Smooth muscle cell (in vitro differentiated cells): ENCODE measurements at regions not wholly inside any gene's neighbourhood (a gene's known extent, or its start where the extent isn't known, plus 50 kb on each side); places are given as distances from the start of the nearest gene placed in this dataset.

Source experiments
- DNase-seq: peaks from one replicate; lab custom pipeline; 2025; ENCODE audit not compliant: unreplicated experiment; lab: John Stamatoyannopoulos, UW
- H2AFZ ChIP-seq: fragments of 200-600 bp; sonication (generic); 2 replicates; pipeline ENCODE4 v1.6.0; 2016; ENCODE audit warnings: antibody characterized with exemption, low read depth, mild to moderate bottlenecking
- H3F3A ChIP-seq: fragments of 200-600 bp; sonication (generic); 2 replicates; pipeline ENCODE4 v1.6.0; 2017; ENCODE audit warnings: antibody characterized with exemption, low read depth
- H3K27ac ChIP-seq: fragments of 200-600 bp; sonication (generic); 2 replicates; pipeline ENCODE4 v1.5.1; 2016; ENCODE audit warnings: low read depth, mild to moderate bottlenecking
- H3K27me3 ChIP-seq: fragments of 200-600 bp; sonication (generic); 2 replicates; pipeline ENCODE4 v1.6.1; 2016; ENCODE audit warnings: low read depth, mild to moderate bottlenecking
- H3K36me3 ChIP-seq: fragments of 200-600 bp; sonication (generic); 2 replicates; pipeline ENCODE4 v1.5.1; 2016; ENCODE audit warnings: low read depth
- H3K4me1 ChIP-seq: fragments of 200-600 bp; sonication (generic); 2 replicates; pipeline ENCODE4 v1.5.1; 2016; ENCODE audit warnings: low read depth
- H3K4me2 ChIP-seq: fragments of 200-600 bp; sonication (generic); 2 replicates; pipeline ENCODE4 v1.6.0; 2016; ENCODE audit warnings: mild to moderate bottlenecking
- H3K4me3 ChIP-seq: fragments of 200-600 bp; sonication (generic); 2 replicates; pipeline ENCODE4 v1.5.1; 2016; ENCODE audit warnings: mild to moderate bottlenecking
- H3K79me2 ChIP-seq: fragments of 200-600 bp; sonication (generic); 2 replicates; pipeline ENCODE4 v1.6.0; 2016; ENCODE audit warnings: low read depth, mild to moderate bottlenecking
- H3K9ac ChIP-seq: fragments of 200-600 bp; sonication (generic); 2 replicates; pipeline ENCODE4 v1.6.0; 2016; ENCODE audit warnings: low read depth
- H3K9me3 ChIP-seq: fragments of 200-600 bp; sonication (generic); replicated peaks from 2 replicates; pipeline ENCODE4 v1.5.1; 2016; ENCODE audit warnings: low read depth
- H4K20me1 ChIP-seq: fragments of 200-600 bp; sonication (generic); 2 replicates; pipeline ENCODE4 v1.6.0; 2016; ENCODE audit warnings: low read depth
- CTCF ChIP-seq: fragments of 200-600 bp; sonication (generic); IDR thresholded peaks from 2 replicates; pipeline ENCODE4 v1.5.1; 2017; ENCODE audit warnings: borderline replicate concordance, mild to moderate bottlenecking, antibody characterized with exemption; ENCODE audit not compliant: insufficient read depth, poor library complexity, severe bottlenecking
- WGBS: methylation state at CpG from one replicate; pipeline ENCODE4 v1.1.7; 2016; ENCODE audit warnings: low lambda C conversion rate; 5-methylcytosine and 5-hydroxymethylcytosine counted together

GRCh38 chrX:25531096-25531495 is 515.3 kb upstream of the ARX start:
- no peak overlapping the region for H3K4me3 ChIP-seq
- H3K27me3 ChIP-seq: no peaks in the 10 kb centered on the region
- no peak overlapping the region for H3K4me2 ChIP-seq
- H3K4me1 ChIP-seq: no peaks in the 10 kb centered on the region
- H2AFZ ChIP-seq: no peak overlapping the region
- H3K79me2 ChIP-seq: no peaks in the 10 kb centered on the region
- DNase-seq: no peak
- no peaks in the 10 kb centered on the region for H3K36me3 ChIP-seq
- WGBS: 60% methylated on average over 1 of the region's 1 CpG
- no peak overlapping the region for H3K9ac ChIP-seq
- TF ChIP-seq CTCF: no peak
- no peaks in the 10 kb centered on the region for H4K20me1 ChIP-seq
- H3K9me3 ChIP-seq: no peaks in the 10 kb centered on the region
- no peaks in the 10 kb centered on the region for H3F3A ChIP-seq
- no peak overlapping the region for H3K27ac ChIP-seq

GRCh38 chrX:25534091-25534490 is 518.3 kb upstream of the ARX start:
- H2AFZ ChIP-seq: no peak overlapping the region
- no peaks in the 10 kb centered on the region for H3K9me3 ChIP-seq
- H3K4me1 ChIP-seq: no peaks in the 10 kb centered on the region
- DNase-seq: no peak
- H4K20me1 ChIP-seq: no peaks in the 10 kb centered on the region
- H3K4me2 ChIP-seq: no peak overlapping the region
- H3K9ac ChIP-seq: no peak overlapping the region
- TF ChIP-seq CTCF: no peak
- no peaks in the 10 kb centered on the region for H3K79me2 ChIP-seq
- H3K27ac ChIP-seq: no peak overlapping the region
- WGBS: 41% methylated on average over 1 of the region's 1 CpG
- no peaks in the 10 kb centered on the region for H3F3A ChIP-seq
- no peaks in the 10 kb centered on the region for H3K36me3 ChIP-seq
- no peak overlapping the region for H3K4me3 ChIP-seq
- no peaks in the 10 kb centered on the region for H3K27me3 ChIP-seq

- 91% methylated on average over 2 of the region's 2 CpGs for WGBS
- Histone ChIP-seq H3K27me3 (no peaks in the 10 kb centered on the region), H3K36me3 (no peaks in the 10 kb centered on the region), H4K20me1 (no peaks in the 10 kb centered on the region), H3K9me3 (no peaks in the 10 kb centered on the region), H3K4me1 (no peaks in the 10 kb centered on the region), H3K4me2 (no peak overlapping the region), H3K27ac (no peak overlapping the region), H3F3A (no peaks in the 10 kb centered on the region), H3K4me3 (no peak overlapping the region), H3K9ac (no peak overlapping the region), H3K79me2 (no peaks in the 10 kb centered on the region), H2AFZ (no peak overlapping the region)
- DNase-seq: no peak
- TF ChIP-seq CTCF: no peak
Observed at GRCh38 chrX:25536307-25536970, 520.7 kb upstream of the ARX start.

GRCh38 chrX:25537699-25538098 is 521.9 kb upstream of the ARX start:
- Histone ChIP-seq H3K36me3 (no peaks in the 10 kb centered on the region), H3K79me2 (no peaks in the 10 kb centered on the region), H2AFZ (no peak overlapping the region), H3K27ac (no peak overlapping the region), H3K4me2 (no peak overlapping the region), H3K27me3 (no peaks in the 10 kb centered on the region), H3K4me1 (no peaks in the 10 kb centered on the region), H3K9ac (no peak overlapping the region), H3F3A (no peaks in the 10 kb centered on the region), H3K4me3 (no peak overlapping the region), H3K9me3 (no peaks in the 10 kb centered on the region), H4K20me1 (no peaks in the 10 kb centered on the region)
- WGBS: 83% methylated on average over 7 of the region's 7 CpGs
- TF ChIP-seq CTCF: no peak
- DNase-seq: no peak
